HG02610 (cell line): ENCODE measurements at regions not wholly inside any gene's neighbourhood (a gene's known extent, or its start where the extent isn't known, plus 50 kb on each side); places are given as distances from the start of the nearest gene placed in this dataset.

Experiments
- ATAC-seq: cut with Tn5 transposase; IDR thresholded peaks from one replicate; pipeline ENCODE4 v1.9.1; 2021; ENCODE audit warnings: mild to moderate bottlenecking, moderate library complexity; ENCODE audit not compliant: unreplicated experiment

- ATAC-seq: no peak
These were observed 270.5 kb downstream of the BMP2 start for GRCh38 chr20:7038029-7038428.

DNA sequence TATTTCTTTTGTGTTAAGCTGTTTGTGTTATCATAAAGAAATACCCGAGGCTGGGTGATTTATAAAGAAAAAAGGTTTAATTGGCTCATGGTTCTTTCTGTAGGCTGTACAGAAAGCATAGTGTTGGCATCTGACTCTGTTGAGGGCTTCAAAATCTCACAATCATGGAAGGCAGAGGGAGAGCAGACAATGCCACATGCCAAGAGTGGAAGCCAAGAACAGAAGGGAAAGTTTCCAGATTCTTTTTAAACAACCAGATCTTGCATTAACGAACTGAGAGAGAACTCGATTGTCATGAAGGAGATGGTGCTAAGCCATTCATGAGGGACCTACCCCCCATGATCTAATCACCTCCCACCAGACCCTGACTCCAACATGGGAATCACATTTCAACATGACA lies 290.1 kb downstream of the BMP2 start:
- no peak for ATAC-seq

DNA sequence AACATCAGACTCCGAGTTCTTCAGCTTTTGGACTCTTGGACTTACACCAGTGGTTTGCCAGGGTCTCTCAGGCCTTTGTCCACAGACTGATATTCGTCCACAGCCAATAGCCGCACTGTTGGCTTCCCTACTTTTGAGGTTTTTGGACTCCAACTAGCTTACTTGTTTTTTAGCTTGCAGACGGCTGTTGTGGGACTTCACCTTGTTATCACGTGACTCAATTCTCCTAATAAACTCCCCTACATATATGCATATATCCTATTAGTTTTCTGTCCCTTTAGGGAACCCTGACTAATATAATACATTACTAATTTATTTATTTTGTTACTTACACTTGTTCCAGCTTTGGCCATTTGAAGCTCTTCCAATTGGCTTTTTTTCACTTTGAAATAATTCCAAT lies 311.3 kb downstream of the BMP2 start:
- ATAC-seq: no peak

DNA sequence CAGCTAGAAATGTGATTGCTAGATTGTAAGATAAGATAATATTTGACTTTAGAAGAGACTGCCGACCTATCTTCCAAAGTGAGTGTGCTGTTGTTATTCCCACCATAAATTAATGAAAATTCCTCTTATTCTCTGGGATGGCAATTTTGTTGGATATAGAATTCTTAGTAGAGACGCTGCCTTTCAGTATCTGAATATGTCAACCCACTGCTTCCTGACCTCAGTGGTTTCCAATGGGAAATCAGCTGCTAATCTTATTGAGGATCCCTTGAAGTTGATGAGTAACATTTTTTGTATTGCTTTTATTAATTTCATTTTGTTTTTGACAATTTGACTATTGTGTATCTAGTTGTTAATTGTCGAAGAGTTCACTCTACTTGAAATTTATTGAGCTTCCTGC lies 313.0 kb downstream of the BMP2 start:
- no peak for ATAC-seq

DNA sequence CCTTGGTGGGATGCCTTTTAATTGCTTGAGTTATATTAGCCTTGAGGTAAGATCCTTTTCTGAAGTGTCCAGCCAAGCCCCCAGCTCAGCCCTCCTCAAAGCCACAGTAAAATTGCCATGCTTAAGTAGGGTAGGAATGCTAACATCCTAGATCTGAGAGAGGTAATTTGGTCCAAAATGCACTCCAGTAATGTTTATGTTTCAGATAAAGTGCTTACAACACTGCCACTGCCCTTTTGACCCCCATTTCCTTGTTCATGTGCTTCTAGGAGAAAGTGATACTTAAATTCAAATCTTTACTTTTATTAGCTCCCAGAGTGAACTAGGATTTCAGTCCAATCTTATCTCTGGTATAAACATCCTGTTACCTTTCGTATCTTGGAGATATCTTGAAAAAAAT lies 318.0 kb downstream of the BMP2 start:
- no peak for ATAC-seq

DNA sequence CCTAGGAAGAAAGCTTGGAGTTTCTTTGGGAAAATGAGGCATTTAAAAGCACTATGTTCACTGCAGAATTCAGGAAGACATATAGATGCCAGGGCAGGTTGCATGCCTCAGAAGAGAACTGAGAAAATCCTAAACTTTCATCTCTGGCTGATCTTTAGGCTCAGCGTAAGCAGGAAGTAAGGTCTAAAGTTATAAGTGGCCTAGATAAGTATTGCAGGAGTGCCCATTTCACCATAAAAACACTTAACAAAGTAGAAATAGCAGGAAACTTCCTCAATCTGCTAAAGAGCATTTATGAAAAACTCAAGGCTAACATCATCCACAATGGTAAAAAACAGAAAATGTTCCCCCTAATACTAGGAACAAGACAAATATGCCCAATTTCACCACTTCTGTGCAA lies 320.3 kb downstream of the BMP2 start:
- ATAC-seq: no peak

- ATAC-seq: no peak
These were observed 322.5 kb downstream of the BMP2 start for GRCh38 chr20:7090001-7090400.

DNA sequence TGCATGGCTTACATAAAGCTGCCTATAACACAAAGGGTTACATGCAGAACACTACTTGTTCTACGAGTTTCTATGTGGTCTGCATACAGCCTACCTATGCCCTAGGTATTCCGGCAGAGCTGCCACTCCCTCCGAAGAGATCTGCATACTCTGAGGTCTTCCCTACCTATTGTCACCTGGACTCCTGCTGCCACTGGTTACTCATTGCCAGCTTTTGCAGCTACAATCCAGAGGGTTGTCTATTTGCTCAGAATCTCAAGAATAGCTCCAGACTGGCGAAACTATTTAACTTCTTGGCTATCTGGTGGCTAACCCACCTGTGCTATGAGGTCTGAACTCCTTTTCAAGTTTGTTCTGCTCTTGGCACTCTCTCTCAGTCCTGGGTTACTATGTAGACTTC lies 323.3 kb downstream of the BMP2 start:
- no peak for ATAC-seq

GRCh38 chr20:7091655-7092054 lies 324.2 kb downstream of the BMP2 start:
- ATAC-seq: no peak

GRCh38 chr20:7094438-7094997 lies 327.0 kb downstream of the BMP2 start:
- ATAC-seq: no peak

DNA sequence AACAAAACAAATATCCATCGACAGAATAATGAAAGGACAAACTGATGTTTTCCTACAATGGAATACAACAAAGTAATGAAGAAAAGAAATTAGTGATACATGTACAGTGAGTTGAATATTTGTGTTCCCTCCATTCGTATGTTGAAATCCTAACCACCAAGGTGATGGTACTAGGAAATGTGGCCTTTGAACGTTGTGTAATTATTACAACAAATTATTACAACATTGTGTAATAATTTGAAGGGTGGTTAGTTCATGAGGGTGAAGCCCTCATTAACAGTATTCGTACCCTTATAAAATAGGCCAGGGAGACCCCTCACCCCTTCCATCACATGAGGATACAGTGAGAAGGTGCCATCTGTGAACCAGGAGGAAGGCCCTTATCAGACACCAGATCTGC lies 339.4 kb downstream of the BMP2 start:
- no peak for ATAC-seq

- no peak for ATAC-seq
These were observed 341.4 kb downstream of the BMP2 start for GRCh38 chr20:7108929-7109328.

GRCh38 chr20:7113577-7114466 lies 346.3 kb downstream of the BMP2 start:
- ATAC-seq: no peak

DNA sequence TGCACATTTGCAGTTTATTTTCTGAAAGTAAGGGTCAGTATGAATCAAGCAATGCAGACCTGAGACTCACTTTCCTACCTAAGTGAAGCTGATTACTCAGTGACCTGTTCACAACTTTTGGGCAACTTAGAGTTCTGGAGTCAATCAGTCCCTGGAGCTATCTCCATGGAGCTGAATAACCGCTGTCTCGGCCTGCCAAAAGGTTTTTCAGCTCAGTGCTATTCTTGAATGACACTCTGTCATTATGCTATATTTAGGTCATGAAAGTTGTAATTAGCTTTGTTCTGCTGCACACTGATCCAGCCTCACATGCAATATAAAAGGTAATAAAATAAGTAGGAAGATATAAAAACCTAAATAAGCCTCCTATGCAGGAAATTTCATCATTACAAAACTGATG lies 356.0 kb downstream of the BMP2 start:
- no peak for ATAC-seq

DNA sequence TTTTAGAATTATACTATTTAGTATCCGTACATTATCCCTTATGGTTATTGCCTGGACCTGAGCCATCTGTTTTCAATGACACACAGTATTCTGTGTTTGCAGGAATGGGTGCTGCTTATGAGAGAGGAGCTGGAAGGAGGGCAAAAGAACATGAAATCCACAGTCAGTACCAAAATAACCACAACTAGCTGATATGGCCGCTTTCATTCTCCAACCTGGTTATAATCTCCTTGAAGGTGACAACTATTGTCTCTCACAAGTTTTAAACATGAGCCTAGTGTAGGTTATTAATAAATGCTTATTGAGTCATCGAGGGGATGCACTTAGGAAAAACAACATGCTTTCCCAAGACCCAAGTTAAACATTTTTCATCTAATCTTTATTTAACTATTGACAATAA lies 356.6 kb downstream of the BMP2 start:
- ATAC-seq: no peak

DNA sequence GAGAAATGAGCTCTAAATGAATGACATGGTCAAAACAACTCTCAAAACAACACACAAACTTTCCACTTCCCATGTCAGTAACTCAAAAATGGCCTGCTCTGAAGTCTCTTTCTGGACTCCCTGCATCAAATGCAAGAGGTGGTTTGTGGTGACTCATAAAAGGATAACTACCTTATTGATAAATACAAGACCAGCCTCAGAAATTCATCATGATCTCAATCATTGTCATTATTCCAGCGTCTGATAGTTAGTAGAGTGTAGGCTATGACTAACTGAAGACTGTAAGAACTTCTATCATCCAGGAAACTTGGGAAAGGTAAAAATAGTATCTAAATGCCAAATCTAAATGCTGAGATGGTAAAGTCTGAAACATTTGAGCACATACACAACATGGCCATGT lies 369.4 kb downstream of the BMP2 start:
- no peak for ATAC-seq

- ATAC-seq: peak; percentile 66
These were observed 370.1 kb downstream of the BMP2 start for GRCh38 chr20:7137395-7138151.

DNA sequence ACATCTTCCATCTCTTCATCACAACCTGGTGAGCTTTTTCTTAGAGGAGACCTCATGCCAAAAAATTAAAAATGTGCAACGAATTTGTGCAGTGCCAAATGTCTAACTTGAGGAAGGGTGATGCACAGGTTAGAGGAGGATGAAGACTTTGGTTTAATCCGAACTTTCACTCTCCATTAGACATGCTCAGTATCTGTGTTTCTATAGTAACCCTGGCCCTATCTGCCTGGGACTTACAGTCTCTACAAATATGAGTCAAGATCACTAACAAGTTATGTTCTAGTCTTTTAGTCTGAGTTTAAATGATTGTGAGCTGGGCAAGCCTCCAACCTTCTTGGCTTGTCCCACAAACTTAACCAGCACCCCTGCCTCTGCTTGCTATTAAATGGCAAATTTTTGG lies 377.0 kb downstream of the BMP2 start:
- ATAC-seq: no peak

DNA sequence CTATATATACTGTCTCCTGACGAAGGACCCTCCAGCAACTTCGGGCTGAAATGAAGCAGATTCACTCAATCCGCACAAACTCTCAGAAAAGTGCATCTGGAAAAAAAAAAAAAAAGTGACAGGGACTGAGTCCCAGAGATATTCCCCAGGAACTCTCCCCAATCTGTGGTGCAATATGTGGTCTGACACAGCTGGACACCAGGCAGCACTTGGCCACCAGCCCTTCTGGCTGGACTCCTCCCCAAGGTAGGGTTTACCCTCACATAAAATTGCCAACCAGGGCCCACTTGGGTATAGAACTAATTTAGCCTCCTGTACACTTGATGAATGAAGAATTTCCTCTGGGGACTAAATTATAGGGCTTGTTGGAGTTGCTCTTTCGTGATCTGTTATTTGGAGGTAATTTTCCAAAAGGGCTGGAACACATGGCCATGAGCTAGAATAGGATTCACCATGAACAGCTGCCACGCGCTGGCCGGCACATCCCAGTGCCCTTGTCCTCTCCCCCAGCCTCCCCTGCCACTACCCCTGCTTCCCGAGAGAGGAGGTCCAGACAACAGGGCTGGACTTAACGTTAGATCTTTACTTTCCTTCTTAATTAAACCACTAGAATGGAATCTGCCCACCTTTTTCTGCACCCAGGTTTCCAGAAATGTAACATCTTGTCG lies 379.2 kb downstream of the BMP2 start:
- ATAC-seq: no peak

GRCh38 chr20:7147220-7147601 lies 379.7 kb downstream of the BMP2 start:
- no peak for ATAC-seq

DNA sequence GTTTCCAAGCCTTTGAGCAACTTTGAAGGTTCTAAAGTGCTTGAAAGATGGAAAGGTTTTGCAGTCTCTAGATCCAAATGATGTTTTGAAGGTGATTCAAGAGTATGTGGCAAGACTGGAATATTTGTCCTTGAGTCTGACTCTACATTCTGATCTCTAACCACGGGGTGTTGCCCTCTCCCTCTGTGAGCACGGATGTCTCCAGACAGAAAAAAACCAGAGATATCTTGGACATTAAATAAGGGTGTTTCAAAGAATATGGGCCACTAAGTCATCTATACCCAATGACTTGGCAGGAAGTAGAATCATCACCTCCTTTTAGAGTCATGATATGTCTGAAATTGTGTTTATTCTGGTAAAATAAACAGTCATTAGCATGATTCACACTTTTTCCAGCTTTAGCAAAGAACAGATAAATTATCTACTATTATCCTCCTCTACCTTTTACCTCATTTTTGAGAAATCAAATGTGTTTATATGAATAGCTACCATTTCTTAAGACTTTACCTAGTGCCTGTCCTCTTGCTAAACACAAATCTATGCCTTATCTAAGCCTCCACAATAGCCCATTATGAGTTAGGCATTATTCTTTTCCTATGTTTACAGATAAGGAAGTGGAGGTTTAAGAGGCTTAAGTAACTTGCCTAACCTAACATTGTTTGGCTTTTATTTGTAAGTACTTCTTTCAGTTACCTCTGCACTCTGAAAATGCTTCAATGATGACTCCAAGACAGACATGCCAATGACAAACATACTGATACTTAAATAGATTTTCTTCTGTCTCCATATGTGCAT lies 384.4 kb downstream of the BMP2 start:
- ATAC-seq: no peak
